ENCODE measurements at regions not wholly inside any gene's neighbourhood (a gene's known extent, or its start where the extent isn't known, plus 50 kb on each side); places are given as distances from the start of the nearest gene placed in this dataset.

- TF ChIP-seq CTCF (conservative IDR thresholded peaks at IDR 0.05 in 1 of 2, IDR thresholded peaks at IDR 0.05 in 1 of 2; ENCODE audit: low read depth in 1 of 2, low read length in 2 of 2) = no peak
- no peak for TF ChIP-seq EZH2 (IDR thresholded peaks at IDR 0.05; ENCODE audit: low read length, missing control alignments)
Observed at GRCh38 chr5:87916320-87916719, 352.3 kb downstream of the TMEM161B start.
